Osteoblast (primary cell): ENCODE measurements at regions not wholly inside any gene's neighbourhood (a gene's known extent, or its start where the extent isn't known, plus 50 kb on each side); places are given as distances from the start of the nearest gene placed in this dataset.

Source experiments
- DNase-seq: peaks from one replicate; pipeline ENCODE4 v3.0.0; 2011; ENCODE audit warnings: low spot score, mixed read lengths; ENCODE audit not compliant: insufficient read length; ENCODE audit errors: missing footprints
- H2AFZ ChIP-seq: 2 replicates; pipeline ENCODE4 v1.6.0; 2011; ENCODE audit warnings: mild to moderate bottlenecking, low read length
- H3K27ac ChIP-seq: 2 replicates; pipeline ENCODE4 v1.5.1; 2011; ENCODE audit warnings: mild to moderate bottlenecking, low read depth, low read length, moderate library complexity
- H3K27me3 ChIP-seq: 2 replicates; pipeline ENCODE4 v1.6.0; 2012; ENCODE audit warnings: mild to moderate bottlenecking, control low read depth, inconsistent platforms, low read length, moderate library complexity; ENCODE audit not compliant: insufficient read depth
- H3K36me3 ChIP-seq: 2 replicates; pipeline ENCODE4 v1.5.1; 2011; ENCODE audit warnings: mild to moderate bottlenecking, low read length, control low read depth, moderate library complexity; ENCODE audit not compliant: insufficient read depth
- H3K4me1 ChIP-seq: 2 replicates; pipeline ENCODE4 v1.5.1; 2011; ENCODE audit warnings: mild to moderate bottlenecking, low read length, control low read depth, moderate library complexity; ENCODE audit not compliant: insufficient read depth
- H3K4me2 ChIP-seq: 2 replicates; pipeline ENCODE4 v1.6.0; 2011; ENCODE audit warnings: mild to moderate bottlenecking, low read length; ENCODE audit not compliant: insufficient read depth
- H3K4me3 ChIP-seq: fragments of 200-600 bp; sonication (generic); 3 replicates; pipeline ENCODE4 v1.5.1; 2012; ENCODE audit warnings: mild to moderate bottlenecking, low read length, inconsistent platforms; ENCODE audit not compliant: insufficient read depth
- H3K79me2 ChIP-seq: 2 replicates; pipeline ENCODE4 v1.6.0; 2012; ENCODE audit warnings: mild to moderate bottlenecking, low read length, control low read depth, inconsistent platforms; ENCODE audit not compliant: insufficient read depth
- H3K9me3 ChIP-seq: 2 replicates; pipeline ENCODE4 v1.5.1; 2011; ENCODE audit warnings: low read depth, low read length, control low read depth
- H4K20me1 ChIP-seq: 2 replicates; pipeline ENCODE4 v1.6.0; 2012; ENCODE audit warnings: mild to moderate bottlenecking, low read length, control low read depth; ENCODE audit not compliant: insufficient read depth
- TF ChIP-seq, protein P1 (sequence below): IDR thresholded peaks from 2 replicates; pipeline ENCODE4 v1.5.1; 2011; ENCODE audit warnings: mild to moderate bottlenecking, low read depth, low read length, moderate library complexity; ENCODE audit errors: extremely low read depth

DNA sequence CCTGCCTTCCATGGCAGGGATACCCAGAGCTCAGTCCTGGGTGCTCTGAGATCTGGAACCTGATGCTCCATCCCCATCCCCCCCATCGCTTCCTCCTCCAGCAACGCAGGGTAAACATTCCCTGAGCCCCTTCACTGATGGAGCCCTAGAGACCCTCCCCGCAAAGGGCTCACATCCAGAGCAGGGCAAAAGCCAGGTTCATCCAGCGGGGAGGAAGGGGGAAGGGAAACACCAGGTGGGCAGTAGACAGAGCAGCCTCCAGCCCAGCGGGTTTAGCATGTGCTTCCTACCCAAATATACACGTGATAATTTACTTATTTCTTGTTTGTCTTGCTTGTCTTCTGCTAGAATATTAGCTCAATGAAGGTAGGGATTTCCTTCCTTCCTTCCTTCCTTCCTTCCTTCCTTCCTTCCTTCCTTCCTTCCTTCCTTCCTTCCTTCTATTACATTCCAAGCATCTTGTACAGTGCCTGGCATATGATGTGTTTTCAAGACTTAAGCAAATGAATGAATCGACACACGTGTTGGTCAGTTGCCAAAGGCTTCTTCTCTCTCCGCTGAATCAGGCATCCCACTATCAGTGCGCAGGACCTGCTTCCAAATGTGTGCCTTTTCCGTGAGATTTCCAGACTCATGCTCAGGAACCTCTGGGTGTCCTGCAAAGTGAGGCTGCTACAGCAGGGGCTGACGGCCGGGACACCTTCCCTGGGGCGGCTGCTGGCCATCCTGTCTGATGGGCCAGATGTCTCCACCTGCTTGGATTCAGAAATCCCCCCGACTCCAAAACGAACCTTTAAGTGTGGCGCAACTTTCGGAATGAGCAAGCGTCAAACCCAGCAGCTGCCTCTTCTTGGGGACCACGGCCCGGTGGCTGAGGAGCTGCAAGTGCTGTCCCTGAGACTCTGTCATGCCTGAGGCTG is 955.1 kb downstream of the BRD1 start:
- Histone ChIP-seq H3K36me3 (no peaks in the 10 kb centered on the region), H3K79me2 (no peaks in the 10 kb centered on the region), H3K4me1 (no peaks in the 10 kb centered on the region), H3K4me3 (no peak overlapping the region), H4K20me1 (no peaks in the 10 kb centered on the region), H3K27me3 (no peaks in the 10 kb centered on the region), H3K27ac (no peak overlapping the region), H2AFZ (no peak overlapping the region), H3K4me2 (no peak overlapping the region), H3K9me3 (no peaks in the 10 kb centered on the region)
- DNase-seq: no peak
- TF ChIP-seq, protein P1, sequence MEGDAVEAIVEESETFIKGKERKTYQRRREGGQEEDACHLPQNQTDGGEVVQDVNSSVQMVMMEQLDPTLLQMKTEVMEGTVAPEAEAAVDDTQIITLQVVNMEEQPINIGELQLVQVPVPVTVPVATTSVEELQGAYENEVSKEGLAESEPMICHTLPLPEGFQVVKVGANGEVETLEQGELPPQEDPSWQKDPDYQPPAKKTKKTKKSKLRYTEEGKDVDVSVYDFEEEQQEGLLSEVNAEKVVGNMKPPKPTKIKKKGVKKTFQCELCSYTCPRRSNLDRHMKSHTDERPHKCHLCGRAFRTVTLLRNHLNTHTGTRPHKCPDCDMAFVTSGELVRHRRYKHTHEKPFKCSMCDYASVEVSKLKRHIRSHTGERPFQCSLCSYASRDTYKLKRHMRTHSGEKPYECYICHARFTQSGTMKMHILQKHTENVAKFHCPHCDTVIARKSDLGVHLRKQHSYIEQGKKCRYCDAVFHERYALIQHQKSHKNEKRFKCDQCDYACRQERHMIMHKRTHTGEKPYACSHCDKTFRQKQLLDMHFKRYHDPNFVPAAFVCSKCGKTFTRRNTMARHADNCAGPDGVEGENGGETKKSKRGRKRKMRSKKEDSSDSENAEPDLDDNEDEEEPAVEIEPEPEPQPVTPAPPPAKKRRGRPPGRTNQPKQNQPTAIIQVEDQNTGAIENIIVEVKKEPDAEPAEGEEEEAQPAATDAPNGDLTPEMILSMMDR: no peak

DNA sequence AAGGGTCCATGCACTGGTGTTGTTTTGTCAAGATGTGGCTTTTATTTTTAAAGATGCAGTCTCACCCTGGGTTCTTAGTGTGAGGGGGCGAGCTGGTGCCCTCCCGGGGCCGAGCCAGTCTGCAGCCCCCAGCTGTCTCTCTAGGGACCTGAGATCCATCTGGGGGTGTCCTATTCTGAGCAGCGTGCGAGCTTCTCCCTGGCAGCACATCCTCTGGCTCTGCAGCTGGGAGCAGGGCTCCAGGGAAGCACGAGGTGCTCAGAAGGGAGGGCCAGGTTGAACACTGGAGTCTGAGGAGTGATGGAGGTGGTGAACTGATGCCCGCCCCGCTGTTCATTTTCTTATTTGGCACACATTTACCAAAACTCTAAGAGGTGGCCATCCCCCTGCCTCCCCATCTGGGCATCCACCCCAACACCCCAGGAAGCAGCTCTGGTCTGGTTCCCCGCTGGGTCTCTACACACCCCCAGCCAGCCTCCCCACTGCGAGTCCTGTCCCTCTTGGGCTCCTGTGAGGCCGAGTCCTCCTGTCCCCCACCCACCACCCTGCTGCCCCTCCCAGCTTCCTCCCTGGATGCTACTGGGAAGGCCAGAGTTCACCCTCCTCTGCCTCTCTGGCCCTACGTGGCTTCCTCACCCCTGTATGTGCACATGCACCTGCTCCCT is 956.4 kb downstream of the BRD1 start:
- H3K4me1 ChIP-seq: no peaks in the 10 kb centered on the region
- no peak overlapping the region for H3K27ac ChIP-seq
- no peaks in the 10 kb centered on the region for H3K27me3 ChIP-seq
- H3K4me3 ChIP-seq: no peak overlapping the region
- H4K20me1 ChIP-seq: no peaks in the 10 kb centered on the region
- H3K36me3 ChIP-seq: no peaks in the 10 kb centered on the region
- H3K4me2 ChIP-seq: no peak overlapping the region
- no peaks in the 10 kb centered on the region for H3K79me2 ChIP-seq
- DNase-seq: no peak
- H3K9me3 ChIP-seq: no peaks in the 10 kb centered on the region
- TF ChIP-seq, protein P1: no peak
- no peak overlapping the region for H2AFZ ChIP-seq

DNA sequence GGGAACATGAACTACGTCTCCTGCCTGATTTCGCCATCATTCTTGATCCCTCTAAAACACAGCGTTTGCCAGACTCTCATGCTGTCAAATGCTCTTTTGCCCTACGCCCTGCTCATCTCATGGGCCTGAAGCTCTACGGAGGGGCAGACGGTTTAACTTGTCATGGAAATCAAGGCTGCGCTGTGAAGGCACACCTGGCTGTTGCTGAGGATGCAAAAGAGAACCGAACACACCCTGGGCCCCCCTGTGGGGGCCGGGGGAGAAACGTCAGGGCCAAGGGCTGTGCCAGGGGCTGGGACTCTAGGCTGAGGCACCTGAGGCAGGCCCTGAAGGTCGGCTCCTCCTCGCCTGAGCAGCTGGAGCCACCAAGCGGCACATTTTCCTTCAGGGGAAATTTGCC is 957.2 kb downstream of the BRD1 start:
- H3K4me1 ChIP-seq: no peaks in the 10 kb centered on the region
- no peaks in the 10 kb centered on the region for H3K27me3 ChIP-seq
- TF ChIP-seq, protein P1: no peak

DNA sequence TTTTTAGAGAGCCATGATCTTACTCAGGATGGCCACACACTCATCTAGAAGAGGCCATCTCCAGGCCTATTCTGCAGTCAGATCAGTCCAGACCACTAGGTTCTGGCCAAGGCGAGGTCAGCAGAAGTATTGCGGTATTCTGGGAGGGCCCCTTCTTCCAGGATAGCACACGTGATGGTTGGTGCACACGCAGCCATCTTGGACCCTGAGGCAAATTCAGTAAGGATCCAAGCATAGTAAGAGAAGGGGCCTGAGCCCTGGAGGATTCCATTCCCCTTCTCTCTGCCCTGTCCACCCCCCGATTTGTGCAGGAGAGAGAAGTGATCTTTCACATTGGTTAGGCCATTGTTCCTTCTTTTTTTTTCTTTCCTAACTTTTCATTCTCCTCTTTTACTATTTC is 957.9 kb downstream of the BRD1 start:
- Histone ChIP-seq H3K4me3 (no peak overlapping the region), H2AFZ (no peak overlapping the region), H3K4me2 (no peak overlapping the region), H3K27me3 (no peaks in the 10 kb centered on the region), H3K36me3 (no peaks in the 10 kb centered on the region), H4K20me1 (no peaks in the 10 kb centered on the region), H3K4me1 (no peaks in the 10 kb centered on the region), H3K79me2 (no peaks in the 10 kb centered on the region), H3K9me3 (no peaks in the 10 kb centered on the region), H3K27ac (no peak overlapping the region)
- no peak for DNase-seq
- TF ChIP-seq, protein P1: no peak

More for the DNA sequence above, 957.2 kb downstream of the BRD1 start:
- Histone ChIP-seq H3K27ac (no peak overlapping the region), H3K9me3 (no peaks in the 10 kb centered on the region), H3K4me3 (no peak overlapping the region), H4K20me1 (no peaks in the 10 kb centered on the region), H3K79me2 (no peaks in the 10 kb centered on the region), H3K36me3 (no peaks in the 10 kb centered on the region), H2AFZ (no peak overlapping the region), H3K4me2 (no peak overlapping the region)
- no peak for DNase-seq
